ENCODE measurements at regions not wholly inside any gene's neighbourhood (a gene's known extent, or its start where the extent isn't known, plus 50 kb on each side); places are given as distances from the start of the nearest gene placed in this dataset.

DNA sequence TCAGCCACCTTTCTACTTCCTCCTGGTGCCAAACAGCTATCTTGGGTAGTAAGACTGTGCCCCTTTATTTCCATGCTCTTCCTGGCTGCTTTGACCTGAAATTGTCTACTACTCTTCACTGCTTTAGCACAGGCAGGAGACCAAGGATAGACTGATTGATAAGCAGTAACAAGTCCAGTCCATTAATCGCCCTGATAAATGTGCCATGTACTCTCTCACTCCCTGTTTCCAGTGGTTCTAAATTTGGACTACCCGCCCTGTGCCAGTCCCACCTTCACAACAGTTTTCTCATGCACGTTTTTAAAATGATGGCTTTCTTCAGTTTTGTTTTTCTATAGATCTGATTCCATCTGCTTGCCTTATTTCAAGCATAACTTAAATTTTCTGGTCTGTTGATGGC, 189.6 kb upstream of the RBMS1 start:
- DNase-seq = no peak

DNA sequence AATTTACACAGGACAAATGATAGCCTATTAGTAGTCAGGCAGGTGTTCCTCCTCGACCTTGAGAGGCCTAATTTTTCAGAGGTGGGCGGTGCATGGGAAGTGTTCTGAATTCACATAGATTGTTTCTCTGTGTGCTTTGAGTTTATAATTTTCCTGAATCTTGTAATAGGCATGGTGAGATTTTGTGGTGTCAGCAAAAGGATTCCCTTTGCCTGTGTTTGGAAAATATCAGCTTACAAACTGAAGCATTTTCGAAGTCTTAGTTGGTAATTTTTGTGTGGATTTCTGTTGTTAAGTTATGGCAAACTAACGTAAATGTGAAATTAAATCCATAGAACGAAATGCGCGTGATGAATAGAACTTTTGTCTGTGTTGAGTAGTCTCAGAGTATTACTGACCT, 194.0 kb upstream of the RBMS1 start:
- DNase-seq = peak; percentile 49

DNA sequence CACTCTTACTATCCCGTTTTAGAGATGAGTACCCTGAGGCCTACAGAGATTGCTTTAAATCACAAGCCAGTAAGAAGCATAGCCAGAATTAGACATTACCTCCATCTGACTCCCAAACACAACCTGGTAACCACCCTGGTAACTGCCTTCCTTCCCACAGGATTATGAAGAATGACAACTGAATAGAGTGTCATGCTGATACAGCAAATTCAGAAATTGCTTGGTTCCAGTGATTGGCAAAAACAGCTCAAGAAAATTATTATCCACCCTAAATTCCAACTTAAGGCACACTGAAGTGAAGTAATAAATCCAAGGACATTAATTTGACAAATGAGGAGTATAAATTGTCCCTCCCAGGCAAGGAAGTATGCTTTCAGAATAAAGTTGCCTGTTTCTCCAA, 195.8 kb upstream of the RBMS1 start:
- DNase-seq = no peak

DNA sequence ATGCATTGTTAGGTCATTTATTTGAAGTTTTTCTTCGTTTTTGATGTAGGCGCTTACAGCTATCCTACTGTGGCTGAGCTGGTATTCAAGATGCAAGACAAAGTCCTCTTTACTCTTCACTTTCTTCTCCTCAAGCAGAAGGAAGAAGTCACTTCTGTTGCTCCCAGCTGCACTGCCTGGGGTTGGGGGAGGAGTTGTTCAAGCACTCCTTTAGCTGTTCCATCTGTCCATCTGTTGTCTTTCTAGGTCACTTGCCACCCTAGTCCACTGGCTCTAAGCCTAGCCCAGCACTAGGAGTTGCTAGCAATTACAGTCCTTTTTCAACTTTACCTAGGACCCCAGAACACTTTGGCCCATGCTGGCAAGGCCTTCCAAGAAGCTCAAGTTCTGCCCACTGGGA, 200.6 kb upstream of the RBMS1 start:
- peak; percentile 43 for DNase-seq

DNA sequence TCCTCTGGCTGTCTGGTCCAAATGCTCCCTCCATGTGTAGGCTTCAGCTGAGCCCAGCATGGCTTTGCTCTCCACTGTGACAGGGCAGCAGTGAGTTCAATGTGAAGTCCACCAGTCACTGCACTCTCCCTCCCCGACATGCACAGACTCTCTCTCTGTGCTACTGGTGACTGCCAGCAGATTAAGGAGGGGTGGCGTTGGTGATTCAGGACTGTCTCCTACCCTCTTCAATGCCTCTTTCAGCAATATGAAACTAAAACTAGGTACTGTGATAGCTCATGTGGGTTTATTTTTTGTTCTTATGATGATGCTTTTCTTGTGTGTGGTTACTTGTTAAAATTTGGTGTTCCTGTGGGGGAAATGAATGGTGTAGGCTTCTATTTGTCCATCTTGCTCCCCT, 201.0 kb upstream of the RBMS1 start:
- DNase-seq = no peak

DNA sequence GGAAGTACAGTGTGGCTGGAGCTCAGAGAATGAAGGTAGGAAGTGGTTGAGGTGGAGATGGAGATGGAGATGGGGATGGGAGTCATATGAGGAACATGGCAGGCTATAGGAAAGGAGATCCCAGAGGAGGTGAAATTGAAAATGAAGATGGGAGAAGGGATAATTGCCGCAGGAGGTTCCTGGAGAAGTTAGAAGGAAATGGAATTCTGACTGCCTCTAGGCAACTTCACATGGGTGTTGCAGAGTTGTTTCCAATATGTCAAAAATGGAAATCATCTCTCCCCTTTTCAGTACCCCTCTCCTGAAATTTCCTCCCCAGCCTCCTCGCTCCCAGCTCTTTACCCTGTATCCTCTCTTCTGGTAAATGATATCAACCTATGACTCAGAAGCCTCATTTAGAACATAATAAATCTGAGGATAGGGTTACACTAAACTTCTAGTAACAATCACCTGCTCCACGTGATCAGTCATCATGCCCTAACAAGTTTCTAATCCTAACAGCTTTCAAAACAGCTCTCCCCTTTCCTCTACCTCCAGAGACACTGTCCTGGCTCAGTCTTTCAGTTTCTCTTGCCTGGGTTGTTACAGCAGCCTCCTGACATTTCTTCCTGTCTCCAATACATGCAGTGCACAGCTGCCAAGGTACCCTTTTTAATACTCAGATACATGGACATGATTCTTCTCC, 201.9 kb upstream of the RBMS1 start:
- DNase-seq = peak; percentile 95

DNA sequence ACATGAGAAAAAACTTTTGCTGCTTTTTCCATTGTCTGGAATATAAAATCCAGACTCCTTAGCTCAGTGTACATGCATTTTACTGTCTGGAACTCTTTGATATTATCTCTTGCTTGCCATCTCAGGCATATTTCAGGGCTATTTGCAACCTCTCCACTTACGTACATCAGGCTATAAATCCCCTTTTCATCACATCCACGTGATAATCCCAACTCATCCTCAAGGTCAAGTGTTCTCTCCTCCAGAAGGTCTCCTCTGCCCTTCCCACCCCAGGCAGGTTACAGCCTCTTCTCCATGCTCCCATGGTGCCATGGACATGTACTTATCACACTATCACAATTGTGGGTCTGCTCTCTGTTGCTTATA, 202.5 kb upstream of the RBMS1 start:
- DNase-seq = no peak

DNA sequence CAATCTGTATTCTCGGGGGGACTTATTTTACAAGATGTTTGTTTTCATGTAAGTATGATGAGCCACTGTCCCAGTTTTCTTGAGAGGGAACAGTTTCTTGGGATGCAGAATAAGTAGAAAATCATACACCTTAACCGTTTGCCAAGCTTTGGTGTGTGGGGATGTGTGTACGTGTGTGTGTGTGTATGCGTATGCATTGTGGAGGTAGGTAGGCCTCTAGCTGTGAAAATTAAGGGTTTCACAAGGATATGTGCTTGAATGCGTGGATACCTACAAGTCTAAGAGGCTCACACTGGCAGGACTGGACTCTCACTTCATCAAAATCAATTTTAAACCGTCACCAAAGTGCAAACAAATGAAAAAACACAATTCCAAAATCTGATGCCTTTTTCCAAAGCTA, 204.2 kb upstream of the RBMS1 start:
- DNase-seq = no peak

DNA sequence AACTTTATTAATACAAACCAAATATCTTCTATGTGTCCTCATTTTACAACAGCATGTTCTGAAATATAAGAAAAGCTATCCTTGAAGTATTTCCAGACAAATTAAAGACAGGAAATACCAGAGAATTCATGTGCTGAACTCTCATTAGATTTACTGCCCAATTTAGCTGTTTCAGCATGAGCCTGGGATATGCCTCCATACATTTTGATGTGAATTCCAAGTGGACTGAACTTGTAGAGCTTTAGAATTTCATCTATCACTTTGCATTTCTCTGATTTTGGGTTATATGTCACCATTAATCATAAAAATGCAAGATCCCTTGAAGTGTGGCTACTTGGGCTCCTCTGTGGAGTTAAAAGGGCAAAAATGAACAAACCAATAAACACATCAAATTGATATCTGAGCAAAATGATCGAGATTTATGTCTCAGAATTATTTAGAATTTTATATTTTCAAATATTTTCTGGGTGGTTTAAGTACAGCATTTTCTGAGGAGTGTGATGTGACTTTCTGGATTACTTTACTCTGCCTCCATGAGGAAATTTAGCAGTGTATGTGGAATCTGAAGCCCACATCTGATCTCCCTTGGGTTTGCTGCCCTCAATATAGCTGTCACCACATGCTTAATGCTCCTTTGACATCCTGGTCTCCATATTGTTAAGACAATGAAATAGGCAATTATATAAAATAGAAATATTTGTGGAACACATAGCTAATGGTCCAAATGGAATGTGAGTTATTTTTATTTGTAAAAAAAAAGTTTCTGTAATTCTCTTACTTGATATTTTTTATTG, 206.6 kb upstream of the RBMS1 start:
- no peak for DNase-seq

DNA sequence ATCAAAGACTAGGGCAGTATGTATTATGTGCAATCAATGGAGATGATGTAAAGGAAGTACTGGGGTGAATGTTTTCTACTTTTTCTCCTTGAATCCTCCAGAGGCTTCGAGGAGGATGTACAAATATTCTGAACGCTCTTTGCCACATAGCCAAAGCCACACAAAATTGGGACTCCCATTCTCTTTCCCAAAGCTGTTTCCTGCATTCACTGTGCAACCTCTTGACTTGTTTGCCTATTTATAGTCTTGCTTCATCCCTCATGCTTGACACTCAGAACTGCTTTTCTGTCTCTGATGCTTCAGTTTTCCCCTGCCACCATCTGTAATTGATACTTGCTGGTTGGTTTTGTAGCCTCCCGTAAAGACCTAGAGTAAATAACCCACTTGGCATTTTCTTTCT, 208.2 kb upstream of the RBMS1 start:
- no peak for DNase-seq

DNA sequence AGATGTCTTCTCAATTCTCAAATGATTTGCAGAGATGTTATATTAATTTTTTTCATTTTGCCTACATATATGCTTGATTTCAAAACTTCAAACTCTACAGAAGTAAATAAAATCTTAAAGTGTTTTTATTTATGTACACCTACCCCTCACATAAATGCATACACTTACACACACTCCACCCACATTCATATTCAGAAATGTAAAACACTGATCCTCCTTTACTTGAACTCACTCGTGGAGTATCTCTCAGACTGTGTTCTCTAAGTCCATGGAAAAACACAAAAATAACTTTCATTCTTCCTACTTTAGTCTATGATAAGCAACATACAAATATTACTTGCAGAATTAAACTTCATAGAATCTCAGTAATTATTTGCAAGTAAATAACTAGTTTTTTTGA, 209.1 kb upstream of the RBMS1 start:
- DNase-seq = no peak

DNA sequence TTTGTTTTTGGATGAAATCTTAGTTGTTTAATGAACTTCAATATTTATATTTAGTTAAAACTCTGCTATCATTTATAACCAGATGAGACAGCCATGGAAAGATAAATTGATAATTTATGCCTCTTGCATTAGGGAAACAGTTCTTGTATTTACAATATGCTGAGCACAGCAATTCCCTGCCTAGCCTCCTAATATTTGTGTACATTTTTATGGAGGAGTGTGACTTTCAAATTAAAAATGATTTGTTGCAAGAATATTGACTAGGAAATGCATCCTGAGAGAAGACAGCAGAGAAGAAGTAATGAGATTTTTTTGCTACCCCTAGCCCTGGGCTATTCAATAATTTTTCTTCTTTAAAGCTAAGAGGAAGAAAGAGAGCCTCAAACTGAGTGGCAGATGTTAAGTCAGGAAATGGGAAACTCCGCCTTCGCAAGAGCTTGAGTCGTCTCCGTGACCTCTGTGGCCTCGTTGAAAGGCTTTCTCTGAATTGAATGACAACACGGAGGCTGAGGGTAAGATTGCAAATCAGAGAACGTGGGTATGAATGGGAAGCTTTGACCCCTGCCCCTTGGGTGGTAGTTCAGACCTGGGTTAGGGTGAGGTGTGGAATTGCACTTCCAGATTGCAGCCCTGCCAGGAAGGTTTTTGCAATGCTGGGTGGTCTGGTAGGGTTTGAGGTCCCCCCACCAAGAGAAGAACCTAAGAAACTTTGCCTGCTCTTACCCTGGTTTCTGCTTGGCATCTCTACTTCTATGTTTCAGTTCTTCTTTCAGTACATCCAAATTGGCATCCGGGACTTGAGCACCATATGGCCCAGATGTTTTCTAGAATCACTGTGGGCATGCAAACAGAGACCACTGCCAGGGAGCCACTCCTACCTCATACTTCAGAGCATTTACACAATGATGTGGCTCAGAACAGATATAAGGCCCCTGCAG, 210.3 kb upstream of the RBMS1 start:
- DNase-seq = peak; percentile 68

DNA sequence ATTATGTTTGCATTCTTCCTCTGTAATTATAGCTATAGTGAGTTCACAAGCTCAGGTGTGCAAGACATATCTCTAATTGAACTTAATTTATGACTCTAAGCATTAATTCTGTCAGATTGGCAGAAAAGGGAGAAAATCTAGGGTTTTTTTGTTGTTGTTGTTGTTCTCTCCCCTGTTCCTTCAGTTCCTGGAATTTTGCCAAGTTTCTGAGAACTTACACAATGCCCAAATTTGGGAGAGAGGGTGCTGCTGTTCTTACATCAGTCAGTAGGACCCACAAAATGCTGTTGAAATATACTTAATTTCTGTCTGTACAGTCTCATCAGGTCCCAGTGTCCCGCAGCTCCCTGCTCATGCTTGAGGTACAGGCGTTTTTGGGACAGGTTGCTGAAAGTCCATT, 221.8 kb upstream of the RBMS1 start:
- peak; percentile 22 for DNase-seq

DNA sequence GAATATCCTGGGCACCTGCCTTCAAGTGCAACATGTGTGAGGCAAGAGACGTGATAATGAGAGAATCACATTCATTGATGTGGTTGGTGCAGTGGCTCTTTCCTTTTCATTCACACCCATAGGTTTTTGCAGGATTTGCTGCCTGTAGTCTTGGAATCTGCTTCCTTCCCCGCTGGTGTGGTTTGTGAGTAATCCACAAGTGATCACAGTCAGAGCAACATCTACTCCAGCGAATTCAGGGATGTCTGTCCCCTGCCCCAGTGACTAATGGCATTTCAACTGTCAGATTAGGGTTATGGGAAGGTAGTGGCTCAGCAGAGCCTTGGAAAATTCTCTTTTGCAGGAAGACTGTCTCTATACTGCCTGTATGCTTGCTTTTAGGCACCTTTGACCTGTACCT, 225.5 kb upstream of the RBMS1 start:
- no peak for DNase-seq

DNA sequence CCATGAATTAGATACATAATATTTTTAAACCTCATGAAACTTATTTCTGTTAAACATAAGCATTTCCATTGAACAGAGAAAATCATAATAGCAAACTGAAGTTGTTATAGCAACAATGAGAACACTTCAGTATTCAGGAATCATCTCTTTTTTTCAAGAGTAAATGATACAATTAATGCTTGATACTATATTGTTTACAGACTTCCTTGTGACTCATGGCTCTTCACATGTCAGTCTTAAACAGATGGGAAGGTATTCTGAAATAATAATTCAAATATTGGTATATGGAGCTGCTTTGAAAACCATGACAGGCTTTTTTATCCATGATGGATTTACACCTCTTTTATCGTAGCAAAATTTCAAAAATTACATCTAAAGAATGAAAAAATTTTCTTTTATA, 226.5 kb upstream of the RBMS1 start:
- DNase-seq = peak; percentile 16

DNA sequence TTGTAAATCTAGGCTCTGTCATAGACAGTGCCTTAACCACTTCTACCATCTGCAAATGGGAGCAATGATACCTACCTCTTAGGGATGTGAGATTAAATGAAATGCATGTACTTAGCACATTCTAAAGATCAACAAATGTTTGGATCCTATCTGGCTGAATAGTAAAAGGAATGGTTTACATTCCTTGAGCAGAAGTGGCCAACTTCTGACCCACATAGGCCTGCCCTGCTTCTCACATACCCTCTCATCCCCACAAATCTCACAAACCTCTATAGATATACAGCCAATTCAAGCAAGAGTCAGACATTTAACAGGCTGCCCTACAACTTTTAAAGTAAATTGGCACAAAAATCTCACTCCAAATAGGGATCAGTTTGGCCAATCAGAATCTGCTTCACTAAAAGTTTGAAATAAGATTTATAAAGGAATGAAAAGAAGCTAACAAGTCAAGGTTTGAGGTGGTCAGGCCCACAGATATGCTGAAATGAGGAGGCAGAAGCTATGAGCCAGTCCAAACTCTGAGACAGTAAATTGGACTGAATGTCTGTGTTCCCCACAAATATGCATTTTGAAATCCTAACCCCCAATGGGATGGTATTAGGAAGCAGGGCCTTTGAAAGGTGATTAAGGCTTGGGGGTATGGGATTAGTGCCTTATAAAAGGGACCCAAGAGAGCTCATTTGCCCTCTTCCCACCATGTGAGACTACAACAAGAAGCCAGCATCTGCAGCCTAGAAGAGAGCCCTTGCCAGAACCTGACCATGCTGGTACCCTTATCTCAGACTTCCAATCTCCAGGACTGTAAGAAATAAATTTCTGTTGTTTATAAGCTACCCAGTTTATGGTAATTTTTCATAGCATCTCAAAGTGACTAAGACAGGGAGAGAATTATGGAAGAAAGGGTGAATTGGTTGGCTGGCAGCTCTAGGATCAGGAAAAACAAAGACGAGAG, 227.8 kb upstream of the RBMS1 start:
- DNase-seq = no peak

DNA sequence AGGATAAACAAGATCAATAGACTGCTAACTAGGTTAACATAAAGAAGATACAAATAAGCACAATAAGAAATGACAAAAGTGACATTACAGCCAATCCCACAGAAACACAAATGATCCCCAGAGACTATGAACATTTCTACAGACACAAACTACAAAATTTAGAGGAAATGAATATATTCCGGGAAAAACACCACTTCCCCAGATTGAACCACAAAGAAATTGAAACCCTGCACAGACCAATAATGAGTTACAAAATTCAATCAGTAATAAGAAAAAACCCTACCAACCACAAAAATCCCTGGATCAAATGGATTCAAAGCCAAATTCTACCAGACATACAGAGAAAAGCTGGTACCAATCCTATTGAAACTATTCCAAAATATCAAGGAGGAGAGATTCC, 232.4 kb upstream of the RBMS1 start:
- no peak for DNase-seq

DNA sequence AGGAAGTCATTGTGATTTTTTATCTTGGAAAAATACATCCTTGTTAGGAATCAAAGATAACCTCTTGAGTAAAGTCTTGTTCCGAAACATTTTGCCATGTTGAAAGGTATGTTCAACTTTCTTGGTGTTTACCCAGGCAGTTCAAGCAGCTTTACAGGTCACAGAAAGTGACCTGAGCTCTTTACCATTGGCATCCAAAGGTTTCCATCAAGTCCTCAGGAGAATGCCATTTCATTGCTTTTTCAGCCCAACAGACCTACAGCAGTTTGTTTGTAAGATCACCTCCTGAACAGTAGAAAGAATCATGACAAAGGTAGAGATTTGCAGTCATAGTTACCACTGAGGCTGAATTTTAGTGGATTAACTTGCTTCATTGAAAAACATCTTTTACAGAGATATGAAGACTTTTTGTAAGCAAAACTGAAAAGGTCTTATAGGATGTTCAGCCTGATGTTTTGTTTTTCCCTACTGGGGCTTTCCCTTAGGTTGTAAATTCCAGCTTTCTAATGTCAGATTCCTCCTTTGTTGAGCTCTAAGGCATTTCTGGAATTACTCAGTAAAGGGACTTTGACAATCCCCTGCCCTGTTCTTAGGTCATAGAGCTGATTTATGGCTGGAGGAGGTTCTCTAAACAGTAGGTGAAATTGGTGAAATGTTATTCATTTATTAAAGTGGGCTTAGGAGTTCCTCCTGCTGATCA, 236.8 kb upstream of the RBMS1 start:
- DNase-seq = no peak

DNA sequence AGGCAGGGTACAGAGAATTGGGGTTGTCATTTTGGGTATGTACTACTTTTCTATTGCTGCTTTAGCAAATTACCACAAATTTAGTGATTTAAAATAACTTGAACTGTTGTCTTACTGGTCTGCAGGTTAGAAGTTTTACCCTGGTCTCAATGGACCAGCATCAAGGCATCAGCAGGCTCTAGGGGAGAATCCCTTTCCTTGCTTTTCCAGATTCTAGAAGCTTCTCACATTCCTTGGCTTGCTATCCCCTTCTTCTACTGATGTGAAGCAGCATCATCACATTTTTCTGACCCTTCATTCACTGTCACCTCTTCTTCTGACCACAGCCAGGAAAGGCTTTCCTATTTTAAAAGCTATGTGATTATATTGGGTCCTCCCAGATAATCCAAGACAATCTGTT, 237.8 kb upstream of the RBMS1 start:
- no peak for DNase-seq

DNA sequence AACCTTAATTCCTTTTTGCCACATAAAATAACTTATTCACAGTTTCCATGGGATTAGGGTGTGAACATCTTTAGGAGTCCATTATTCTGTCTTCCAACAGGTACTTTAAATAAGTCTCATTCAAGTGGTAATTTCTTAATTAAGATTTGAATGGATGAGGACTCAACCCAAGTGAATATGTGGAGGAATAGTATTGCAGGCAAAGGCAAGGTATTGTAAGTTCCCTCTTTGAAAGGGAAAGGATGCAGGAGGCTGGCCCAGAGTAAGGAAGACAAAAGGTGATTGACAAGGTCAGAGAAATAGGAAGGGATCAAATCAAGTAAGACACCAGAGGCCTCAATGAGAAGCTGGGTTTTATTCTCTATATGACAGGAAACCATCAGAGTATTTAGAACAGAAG, 238.2 kb upstream of the RBMS1 start:
- no peak for DNase-seq

DNA sequence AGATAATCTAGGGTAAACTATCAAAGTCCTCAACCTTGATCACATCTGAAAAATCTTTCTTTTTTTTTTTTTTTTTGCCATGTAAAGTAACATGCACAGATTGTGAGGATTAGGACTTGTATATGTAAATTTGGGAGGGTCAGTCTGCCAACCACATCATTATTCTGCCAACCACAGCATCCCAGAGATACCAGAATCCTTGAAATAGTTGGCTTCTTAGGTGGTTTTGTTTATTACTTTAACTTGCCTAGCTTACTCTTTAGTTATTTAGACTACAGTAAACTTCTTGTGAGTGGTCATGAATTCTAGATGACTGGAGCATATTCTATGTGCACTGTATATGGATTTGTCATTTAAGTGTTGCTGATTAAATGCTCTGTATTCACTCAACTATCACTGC, 242.1 kb upstream of the RBMS1 start:
- DNase-seq = no peak
